GM12891 (cell line): ENCODE measurements at regions not wholly inside any gene's neighbourhood (a gene's known extent, or its start where the extent isn't known, plus 50 kb on each side); places are given as distances from the start of the nearest gene placed in this dataset.

Experiments
- PAX5 ChIP-seq: IDR thresholded peaks from 2 replicates; pipeline ENCODE4 v1.6.1; 2011; ENCODE audit warnings: low read length, moderate library complexity, mild to moderate bottlenecking; ENCODE audit not compliant: insufficient read depth, severe bottlenecking
- POLR2A ChIP-seq: IDR thresholded peaks from 2 replicates; pipeline ENCODE4 v1.6.1; 2011; ENCODE audit warnings: low read depth, low read length, control low read depth
- POLR2AphosphoS5 ChIP-seq: IDR thresholded peaks from 2 replicates; pipeline ENCODE4 v1.6.1; 2011; ENCODE audit warnings: low read depth, low read length, control low read depth
- SPI1 ChIP-seq: IDR thresholded peaks from 2 replicates; pipeline ENCODE4 v1.6.1; 2011; ENCODE audit warnings: low read depth, low read length, control low read depth

- TF ChIP-seq POLR2AphosphoS5 (no peak), SPI1 (no peak), POLR2A (no peak), PAX5 (no peak)
These were observed 158.5 kb downstream of the CD83 start for GRCh38 chr6:14276071-14276470.
